ENCODE measurements at regions not wholly inside any gene's neighbourhood (a gene's known extent, or its start where the extent isn't known, plus 50 kb on each side); places are given as distances from the start of the nearest gene placed in this dataset.

- ChIA-PET POLR2A (no interaction called here), CTCF (no interaction called here)
- Mint-ChIP-seq H3K9me3 (peaks cover 6% of the 10 kb centered on the region), H3K36me3 (ENCODE audit: low read depth) (no peaks in the 10 kb centered on the region), H3K27me3 (no peaks in the 10 kb centered on the region), H3K4me1 (no peaks in the 10 kb centered on the region), H3K4me3 (no peak overlapping the region), H3K27ac (no peak overlapping the region)
- DNase-seq, result no peak
Observed at GRCh38 chr1:30043256-30043655, 680.1 kb downstream of the MATN1 start.

GRCh38 chr1:30042438-30043147 lies 680.8 kb downstream of the MATN1 start:
- ChIA-PET POLR2A (no interaction called here), CTCF (no interaction called here)
- DNase-seq, result no peak
- no peak overlapping the region for H3K4me3 Mint-ChIP-seq
- H3K27me3 Mint-ChIP-seq, result no peaks in the 10 kb centered on the region
- H3K36me3 Mint-ChIP-seq (ENCODE audit: low read depth), result no peaks in the 10 kb centered on the region
- no peaks in the 10 kb centered on the region for H3K4me1 Mint-ChIP-seq
- H3K27ac Mint-ChIP-seq, result no peak overlapping the region
- H3K9me3 Mint-ChIP-seq, result peaks cover 6% of the 10 kb centered on the region

- no peak for DNase-seq
- ChIA-PET CTCF (no interaction called here), POLR2A (no interaction called here)
- H3K27ac Mint-ChIP-seq, result no peak overlapping the region
- no peaks in the 10 kb centered on the region for H3K4me1 Mint-ChIP-seq
- no peaks in the 10 kb centered on the region for H3K36me3 Mint-ChIP-seq (ENCODE audit: low read depth)
- H3K4me3 Mint-ChIP-seq, result no peak overlapping the region
- H3K27me3 Mint-ChIP-seq, result no peaks in the 10 kb centered on the region
- peaks cover 6% of the 10 kb centered on the region for H3K9me3 Mint-ChIP-seq
Observed at GRCh38 chr1:30041741-30042437, 681.5 kb downstream of the MATN1 start.

GRCh38 chr1:30040081-30041019 lies 683.0 kb downstream of the MATN1 start:
- POLR2A ChIA-PET, result no interaction called here
- no peak overlapping the region for H3K27ac Mint-ChIP-seq
- H3K4me1 Mint-ChIP-seq, result no peaks in the 10 kb centered on the region
- no peaks in the 10 kb centered on the region for H3K27me3 Mint-ChIP-seq
- DNase-seq, result no peak
- no peaks in the 10 kb centered on the region for H3K36me3 Mint-ChIP-seq (ENCODE audit: low read depth)
- peaks cover 6% of the 10 kb centered on the region for H3K9me3 Mint-ChIP-seq
- CTCF ChIA-PET, result no interaction called here
- H3K4me3 Mint-ChIP-seq, result no peak overlapping the region

GRCh38 chr1:30039354-30040080 lies 683.9 kb downstream of the MATN1 start:
- Mint-ChIP-seq H3K4me1 (no peaks in the 10 kb centered on the region), H3K4me3 (no peak overlapping the region), H3K27me3 (no peaks in the 10 kb centered on the region), H3K9me3 (peaks cover 6% of the 10 kb centered on the region), H3K36me3 (ENCODE audit: low read depth) (no peaks in the 10 kb centered on the region), H3K27ac (no peak overlapping the region)
- ChIA-PET CTCF (no interaction called here), POLR2A (no interaction called here)
- no peak for DNase-seq

- DNase-seq, result no peak
- H3K27ac Mint-ChIP-seq, result no peak overlapping the region
- no peak overlapping the region for H3K4me3 Mint-ChIP-seq
- H3K4me1 Mint-ChIP-seq, result no peaks in the 10 kb centered on the region
- H3K9me3 Mint-ChIP-seq, result peaks cover under 1% of the 10 kb centered on the region
- POLR2A ChIA-PET, result no interaction called here
- CTCF ChIA-PET, result no interaction called here
- H3K27me3 Mint-ChIP-seq, result no peaks in the 10 kb centered on the region
- H3K36me3 Mint-ChIP-seq (ENCODE audit: low read depth), result no peaks in the 10 kb centered on the region
Observed at GRCh38 chr1:30038134-30039025, 685.0 kb downstream of the MATN1 start.

GRCh38 chr1:30037251-30038118 lies 685.9 kb downstream of the MATN1 start:
- H3K4me1 Mint-ChIP-seq, result no peaks in the 10 kb centered on the region
- H3K36me3 Mint-ChIP-seq (ENCODE audit: low read depth), result no peaks in the 10 kb centered on the region
- no peaks in the 10 kb centered on the region for H3K27me3 Mint-ChIP-seq
- no peaks in the 10 kb centered on the region for H3K9me3 Mint-ChIP-seq
- no peak overlapping the region for H3K4me3 Mint-ChIP-seq
- DNase-seq, result no peak
- ChIA-PET CTCF (no interaction called here), POLR2A (no interaction called here)
- H3K27ac Mint-ChIP-seq, result no peak overlapping the region

GRCh38 chr1:30036666-30037065 lies 686.7 kb downstream of the MATN1 start:
- Mint-ChIP-seq H3K36me3 (ENCODE audit: low read depth) (no peaks in the 10 kb centered on the region), H3K27me3 (no peaks in the 10 kb centered on the region), H3K27ac (no peak overlapping the region), H3K4me3 (no peak overlapping the region), H3K4me1 (no peaks in the 10 kb centered on the region), H3K9me3 (no peaks in the 10 kb centered on the region)
- ChIA-PET CTCF (no interaction called here), POLR2A (no interaction called here)
- no peak for DNase-seq

- POLR2A ChIA-PET, result no interaction called here
- CTCF ChIA-PET, result no interaction called here
- H3K36me3 Mint-ChIP-seq (ENCODE audit: low read depth), result no peaks in the 10 kb centered on the region
- H3K4me1 Mint-ChIP-seq, result no peaks in the 10 kb centered on the region
- H3K27ac Mint-ChIP-seq, result no peak overlapping the region
- no peak overlapping the region for H3K4me3 Mint-ChIP-seq
- DNase-seq, result no peak
- H3K27me3 Mint-ChIP-seq, result no peaks in the 10 kb centered on the region
- H3K9me3 Mint-ChIP-seq, result no peaks in the 10 kb centered on the region
Observed at GRCh38 chr1:30036229-30036547, 687.2 kb downstream of the MATN1 start.

GRCh38 chr1:30035522-30036228 lies 687.7 kb downstream of the MATN1 start:
- no peaks in the 10 kb centered on the region for H3K27me3 Mint-ChIP-seq
- ChIA-PET CTCF (no interaction called here), POLR2A (no interaction called here)
- no peaks in the 10 kb centered on the region for H3K9me3 Mint-ChIP-seq
- H3K4me3 Mint-ChIP-seq, result no peak overlapping the region
- H3K36me3 Mint-ChIP-seq (ENCODE audit: low read depth), result no peaks in the 10 kb centered on the region
- no peak overlapping the region for H3K27ac Mint-ChIP-seq
- no peak for DNase-seq
- no peaks in the 10 kb centered on the region for H3K4me1 Mint-ChIP-seq

- ChIA-PET CTCF (no interaction called here), POLR2A (no interaction called here)
- Mint-ChIP-seq H3K4me1 (no peaks in the 10 kb centered on the region), H3K27me3 (no peaks in the 10 kb centered on the region), H3K9me3 (no peaks in the 10 kb centered on the region), H3K36me3 (ENCODE audit: low read depth) (no peaks in the 10 kb centered on the region), H3K4me3 (no peak overlapping the region), H3K27ac (no peak overlapping the region)
- DNase-seq, result no peak
Observed at GRCh38 chr1:30034627-30035521, 688.5 kb downstream of the MATN1 start.
